Activated CD4-positive, alpha-beta T cell treated with anti-CD3 and anti-CD28 coated beads, Interleukin-2, amount 50 U/mL, for 24 hours (primary cell): ENCODE measurements at regions not wholly inside any gene's neighbourhood (a gene's known extent, or its start where the extent isn't known, plus 50 kb on each side); places are given as distances from the start of the nearest gene placed in this dataset.
"Not testable (repeated sequence)": the region's sequence is repeated elsewhere in the genome, so short reads cannot be mapped to it uniquely, and the experiment has no call there.

Source experiments
- DNase-seq, 2 donors: peaks; one replicate each; pipeline ENCODE4 v3.0.0-alpha.2; 2020; ENCODE audit warnings: low read depth in 1 of 2, low spot score in 1 of 2

DNA sequence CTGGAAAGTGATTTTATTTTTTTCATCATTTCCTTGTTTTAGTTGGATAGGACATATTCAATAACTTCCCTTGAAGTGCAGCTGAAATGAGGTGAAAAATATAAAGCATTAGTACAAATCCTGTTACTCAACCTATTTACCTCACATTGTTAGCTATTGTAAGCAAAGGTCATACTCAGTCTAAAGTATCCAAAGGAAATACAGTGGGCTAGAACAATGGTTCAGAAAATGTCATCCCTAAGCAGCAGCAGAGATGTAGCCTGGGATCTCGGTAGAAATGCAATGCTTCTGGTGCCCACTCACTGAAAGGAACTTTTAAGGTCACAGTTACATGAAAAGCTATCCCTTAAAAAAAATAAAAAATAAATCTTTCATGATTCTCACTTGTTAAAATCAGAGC is 300.6 kb downstream of the PPP4R3C start:
- DNase-seq, result no peak

- not testable (repeated sequence) for DNase-seq
These were observed 306.2 kb downstream of the PPP4R3C start for GRCh38 chrX:27156921-27157320.

DNA sequence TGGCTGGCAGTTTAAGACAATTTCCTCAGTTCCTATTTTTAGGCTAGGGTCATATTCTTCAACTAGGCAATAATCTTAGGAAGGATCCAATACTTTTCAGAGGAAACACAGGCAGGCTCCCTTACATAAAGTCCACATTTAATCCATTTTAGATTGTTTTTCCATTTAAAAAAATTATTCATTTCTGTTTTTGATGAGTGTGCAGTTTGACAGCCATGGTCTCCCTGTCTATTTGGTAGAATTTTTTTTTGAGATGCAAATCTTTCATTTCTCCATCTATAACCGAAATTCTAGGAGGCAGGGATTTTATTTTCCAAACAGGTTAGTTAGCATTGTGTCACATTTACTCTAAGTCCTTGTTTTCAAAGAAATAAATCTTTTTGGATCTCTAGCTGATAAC is 326.8 kb downstream of the PPP4R3C start:
- no peak for DNase-seq

GRCh38 chrX:27132862-27133261 is 330.3 kb downstream of the PPP4R3C start:
- no peak for DNase-seq

GRCh38 chrX:27087176-27087575 is 376.0 kb downstream of the PPP4R3C start:
- DNase-seq, result not testable (repeated sequence)

- DNase-seq, result no peak
These were observed 376.9 kb downstream of the PPP4R3C start for GRCh38 chrX:27086237-27086636.

GRCh38 chrX:27085346-27085745 is 377.8 kb downstream of the PPP4R3C start:
- no peak for DNase-seq

DNA sequence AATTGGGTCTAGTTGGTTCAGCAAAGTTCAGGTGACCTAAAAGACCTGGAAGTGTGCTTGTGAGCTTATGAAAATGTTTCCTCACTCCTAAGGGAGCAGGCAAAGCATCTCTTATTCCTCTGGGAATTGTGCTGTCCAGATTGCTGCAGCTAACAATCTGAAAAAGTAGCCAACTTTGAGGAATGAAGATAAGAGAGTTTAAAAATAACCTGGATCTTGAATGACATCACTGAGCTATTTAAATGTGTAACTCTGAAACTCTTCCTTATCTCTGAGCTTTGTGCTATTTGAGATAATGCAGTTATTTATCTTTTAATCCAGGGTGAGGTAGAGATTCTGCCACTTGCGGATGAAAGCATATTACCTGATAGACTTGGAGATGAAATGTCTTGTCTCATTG is 384.8 kb downstream of the PPP4R3C start:
- no peak for DNase-seq

- no peak for DNase-seq
These were observed 405.3 kb downstream of the PPP4R3C start for GRCh38 chrX:27057883-27058282.

- no peak for DNase-seq
These were observed 423.8 kb downstream of the PPP4R3C start for GRCh38 chrX:27039332-27039731.

- no peak for DNase-seq
These were observed 454.7 kb downstream of the PPP4R3C start for GRCh38 chrX:27008486-27008885.

GRCh38 chrX:26999634-27000033 is 463.5 kb downstream of the PPP4R3C start:
- DNase-seq, result no peak

- no peak for DNase-seq
These were observed 504.9 kb downstream of the PPP4R3C start for GRCh38 chrX:26958261-26958660.

GRCh38 chrX:26954029-26954428 is 509.1 kb downstream of the PPP4R3C start:
- no peak for DNase-seq

GRCh38 chrX:26952213-26952612 is 510.9 kb downstream of the PPP4R3C start:
- no peak for DNase-seq

DNA sequence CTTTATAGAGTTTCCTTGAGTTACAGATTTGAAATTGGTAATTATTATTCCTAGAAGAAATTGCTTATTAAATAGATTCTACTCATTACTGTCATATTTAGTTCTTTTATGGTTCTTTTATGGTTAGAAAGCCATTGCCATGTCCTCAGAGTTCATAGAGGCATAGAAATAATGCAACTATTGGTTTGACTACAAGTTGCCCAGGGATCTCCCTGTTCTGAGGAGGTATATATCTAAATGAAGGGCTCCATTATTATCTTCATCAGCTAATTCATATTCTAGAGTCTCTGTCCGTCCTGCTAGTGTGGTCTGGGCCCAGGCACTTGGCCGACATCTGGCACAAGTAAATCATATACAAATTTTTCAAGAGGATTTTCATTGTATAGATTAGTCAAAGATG is 535.7 kb downstream of the PPP4R3C start:
- no peak for DNase-seq

GRCh38 chrX:26925088-26925487 is 538.1 kb downstream of the PPP4R3C start:
- no peak for DNase-seq

- no peak for DNase-seq
These were observed 540.9 kb downstream of the PPP4R3C start for GRCh38 chrX:26922278-26922677.

GRCh38 chrX:26918631-26919030 is 544.5 kb downstream of the PPP4R3C start:
- DNase-seq, result no peak

DNA sequence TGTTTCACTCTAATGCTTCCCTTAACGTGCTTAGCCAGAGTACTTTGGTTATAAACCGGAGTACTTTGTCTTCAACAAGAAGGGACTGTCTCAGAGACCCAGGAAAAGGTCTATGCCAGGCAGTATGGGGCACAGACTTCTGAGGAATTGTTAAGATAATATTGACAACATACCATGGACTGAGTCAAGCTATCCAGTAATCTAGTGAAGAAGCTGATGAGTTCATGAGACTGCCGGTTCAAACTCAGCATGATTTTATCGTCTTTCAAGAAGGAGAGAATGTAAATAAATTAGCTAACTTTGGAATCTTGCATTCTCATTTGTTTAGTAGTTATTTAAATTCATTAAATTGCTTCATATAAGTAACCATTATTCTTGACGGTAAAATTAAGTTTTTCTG is 546.1 kb downstream of the PPP4R3C start:
- DNase-seq, result no peak

DNA sequence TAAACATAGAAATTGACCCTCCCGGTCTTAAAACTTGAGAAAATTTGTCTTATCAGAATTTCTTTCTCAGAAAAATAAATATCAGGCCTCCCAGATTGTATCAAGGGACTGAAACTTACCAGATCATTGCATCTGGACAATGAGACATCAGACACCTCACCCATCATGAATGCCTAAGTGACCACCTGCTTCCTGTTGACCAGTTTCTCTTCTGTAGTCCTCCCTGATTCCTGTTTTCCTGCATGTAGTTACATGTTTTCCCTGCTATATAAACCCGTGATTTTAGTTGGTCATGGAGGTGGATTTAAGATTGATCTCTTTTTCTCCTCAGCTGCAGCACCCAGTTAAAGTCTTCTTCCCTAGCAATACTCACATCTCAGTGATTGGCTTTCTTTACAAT is 548.1 kb downstream of the PPP4R3C start:
- no peak for DNase-seq

GRCh38 chrX:26914232-26914631 is 548.9 kb downstream of the PPP4R3C start:
- no peak for DNase-seq

DNA sequence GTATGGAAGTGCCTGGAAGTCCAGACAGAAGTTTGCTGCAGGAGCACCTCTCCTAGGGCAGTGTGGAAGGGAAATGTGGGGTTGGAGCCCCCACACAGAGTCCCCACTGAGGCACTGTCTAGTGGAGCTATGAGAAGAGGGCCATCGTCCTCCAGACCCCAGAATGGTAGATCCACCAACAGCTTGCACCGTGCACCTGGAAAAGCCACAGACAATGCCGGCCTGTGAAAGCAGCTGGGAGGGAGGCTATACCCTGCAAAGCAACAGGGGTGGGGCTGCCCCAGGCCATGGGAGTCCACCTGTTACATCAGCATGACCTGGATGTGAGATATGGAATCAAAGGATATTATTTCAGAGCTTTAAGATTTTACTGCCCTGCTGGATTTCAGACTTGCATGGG is 551.4 kb downstream of the PPP4R3C start:
- DNase-seq, result not testable (repeated sequence)

DNA sequence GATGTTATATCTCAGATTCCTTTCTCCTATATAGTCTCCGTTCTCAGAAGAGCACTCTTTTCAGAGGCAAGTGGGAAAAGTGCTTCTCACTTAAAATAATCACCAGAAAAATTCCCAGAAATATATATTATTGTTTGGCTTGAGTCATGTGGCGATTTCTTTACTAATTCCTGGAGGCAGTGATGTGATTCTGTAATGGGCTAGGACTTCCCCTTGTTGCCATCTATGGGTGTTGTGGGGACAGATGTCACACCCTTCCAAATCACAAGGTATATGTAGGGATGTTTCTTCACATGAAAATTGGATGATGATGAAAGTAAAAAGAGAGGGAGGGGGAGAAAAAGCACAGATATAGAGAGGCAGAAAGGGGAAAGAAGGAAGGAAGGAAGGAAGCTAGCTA is 553.4 kb downstream of the PPP4R3C start:
- no peak for DNase-seq
